K562 (cell line): ENCODE measurements at regions not wholly inside any gene's neighbourhood (a gene's known extent, or its start where the extent isn't known, plus 50 kb on each side); places are given as distances from the start of the nearest gene placed in this dataset.

ENCODE experiments used
- ATAC-seq: fragments of 200-7000 bp; cut with Tn5 transposase; 3 replicates; pipeline ENCODE4 v1.9.1; 2020; ENCODE audit warnings: moderate library complexity
- BruUV-seq: library from RNA; stranded (reverse); fragments of 400-500 nt; replicated peaks from 2 replicates; lab custom pipeline; 2021; lab: Mats Ljungman, UMichigan
- CTCF ChIA-PET: fragments of 300-600 bp; formaldehyde crosslinking; extraction: SDS; loops from one replicate; lab custom pipeline; 2021; ENCODE audit warnings: low intra/inter-chr PET ratio; lab: Yijun Ruan, JAX
- POLR2A ChIA-PET: fragments of 300-600, 350-650 bp; sonication (Branson Sonifier 250); formaldehyde crosslinking; extraction: SDS; loops from one replicate; lab custom pipeline; 2021; ENCODE audit warnings: antibody characterized with exemption, inconsistent platforms; lab: Yijun Ruan, JAX
- DNase-seq, 4 experiments: peaks; one replicate each; pipeline versions ENCODE4 v3.0.0 to v3.0.0-alpha.2; 2011 to 2018; ENCODE audit warnings: low spot score in 3 of 4, mixed read lengths in 3 of 4; ENCODE audit errors: extremely low read depth in 1 of 4
- FAIRE-seq: peaks from 2 replicates; lab custom pipeline; 2011; peaks lifted over from hg19 to GRCh38; lab: Jason Lieb, UNC
- H2AFZ ChIP-seq: 2 replicates; pipeline ENCODE4 v1.6.0; 2011; ENCODE audit warnings: low read depth, low read length, control low read depth, inconsistent platforms
- H3K27ac ChIP-seq: fragments of 200-600 bp; 3 replicates; pipeline ENCODE4 v1.8.0; 2011; ENCODE audit warnings: low read depth, mild to moderate bottlenecking, control low read depth, inconsistent platforms, low read length, moderate library complexity, mixed read lengths; ENCODE audit errors: extremely low read depth
- H3K27me3 ChIP-seq, 2 experiments: fragments of 300-600 bp in 1 of 2; 2 replicates in 1 of 2; 3 replicates in 1 of 2; pipeline versions ENCODE4 v1.6.0 to v1.8.0; 2011; ENCODE audit warnings: inconsistent platforms in 2 of 2, low read length in 2 of 2, mild to moderate bottlenecking in 1 of 2, mixed read lengths in 1 of 2, moderate library complexity in 1 of 2; ENCODE audit not compliant: control insufficient read depth in 2 of 2, insufficient read depth in 2 of 2
- H3K36me3 ChIP-seq: fragments of 300-600 bp; 3 replicates; pipeline ENCODE4 v1.8.0; 2011; ENCODE audit warnings: mild to moderate bottlenecking, low read length, inconsistent platforms; ENCODE audit not compliant: control insufficient read depth, insufficient read depth
- H3K4me1 ChIP-seq, 2 experiments: fragments of 200-600 bp in 1 of 2; replicated peaks in 1 of 2; 2 replicates in 1 of 2; 3 replicates in 1 of 2; pipeline versions ENCODE4 v1.5.1 to v1.8.0; 2011; ENCODE audit warnings: inconsistent platforms in 2 of 2, low read length in 2 of 2, mild to moderate bottlenecking in 1 of 2, mixed read lengths in 1 of 2, moderate library complexity in 1 of 2; ENCODE audit not compliant: control insufficient read depth in 2 of 2, insufficient read depth in 2 of 2
- H3K4me2 ChIP-seq: 2 replicates; pipeline ENCODE4 v1.6.1; 2011; ENCODE audit warnings: low read length, control low read depth, inconsistent platforms, mixed read lengths; ENCODE audit not compliant: insufficient read depth
- H3K4me3 ChIP-seq: fragments of 200-600 bp; sonication (generic), shearing (Covaris generic); 2 replicates; pipeline ENCODE4 v1.5.1; 2016; ENCODE audit warnings: control low read depth, inconsistent platforms
- H3K79me2 ChIP-seq: fragments of 200-600 bp; 3 replicates; pipeline ENCODE4 v1.8.0; 2011; ENCODE audit warnings: low read length, inconsistent platforms; ENCODE audit not compliant: control insufficient read depth, insufficient read depth
- H3K9ac ChIP-seq, 2 experiments: 2 replicates each; pipeline versions ENCODE4 v1.6.0 to v1.6.1; 2011; ENCODE audit warnings: low read depth in 2 of 2, low read length in 2 of 2, control low read depth in 1 of 2, inconsistent platforms in 1 of 2, mild to moderate bottlenecking in 1 of 2, mixed read lengths in 1 of 2; ENCODE audit not compliant: insufficient read depth in 1 of 2
- H3K9me1 ChIP-seq: one replicate; pipeline ENCODE4 v1.6.0; 2011; ENCODE audit warnings: inconsistent platforms, mild to moderate bottlenecking, low read length, moderate library complexity; ENCODE audit not compliant: control insufficient read depth, insufficient read depth
- H3K9me3 ChIP-seq: replicated peaks from 2 replicates; pipeline ENCODE4 v1.5.1; 2011; ENCODE audit warnings: low read depth, low read length, inconsistent platforms; ENCODE audit not compliant: control insufficient read depth, insufficient read depth
- H4K20me1 ChIP-seq: replicated peaks from 2 replicates; pipeline ENCODE4 v1.6.1; 2011; ENCODE audit warnings: low read length, inconsistent platforms, mixed read lengths; ENCODE audit not compliant: control insufficient read depth, insufficient read depth
- BRCA1 ChIP-seq, 2 experiments: fragments of 450-650 bp in 1 of 2; sonication (generic) in 1 of 2; formaldehyde crosslinking in 1 of 2; IDR thresholded peaks; 2 replicates each; pipeline versions ENCODE4 v1.5.0 to v1.6.1; 2017 to 2020; ENCODE audit warnings: mild to moderate bottlenecking in 1 of 2, missing genetic modification reagents in 1 of 2
- E2F5 ChIP-seq: sonication (generic); formaldehyde crosslinking; IDR thresholded peaks from 2 replicates; pipeline ENCODE4 v1.8.0; 2022; ENCODE audit warnings: mild to moderate bottlenecking, missing genetic modification reagents
- KLF6 ChIP-seq: fragments of 250-450 bp; sonication (Bioruptor Pico); IDR thresholded peaks from 2 replicates; pipeline ENCODE4 v1.4.0; 2020; ENCODE audit warnings: mild to moderate bottlenecking, moderate library complexity, borderline replicate concordance
- NR4A1 ChIP-seq, 2 experiments: fragments of 250-450 bp in 1 of 2; fragments of 450-650 bp in 1 of 2; sonication (Bioruptor Pico) in 1 of 2; IDR thresholded peaks; 2 replicates each; pipeline versions ENCODE4 v1.4.0 to v1.6.1; 2016 to 2020; ENCODE audit warnings: mild to moderate bottlenecking in 2 of 2, missing compliant biosample characterization in 1 of 2, missing genetic modification characterization in 1 of 2, moderate library complexity in 1 of 2
- POLR3A ChIP-seq: IDR thresholded peaks from 2 replicates; pipeline ENCODE4 v1.6.1; 2011; ENCODE audit warnings: borderline replicate concordance, mild to moderate bottlenecking, moderate library complexity; ENCODE audit not compliant: insufficient read length, insufficient read depth; ENCODE audit errors: extremely low read depth
- RCOR1 ChIP-seq, 2 experiments: IDR thresholded peaks; 2 replicates each; pipeline ENCODE4 v1.6.1; 2012; ENCODE audit warnings: low read depth in 2 of 2, low read length in 2 of 2, borderline replicate concordance in 1 of 2, improper control_type of control experiment in 1 of 2
- ZBTB43 ChIP-seq: sonication (generic); formaldehyde crosslinking; IDR thresholded peaks from 2 replicates; pipeline ENCODE4 v1.8.0; 2023; ENCODE audit warnings: mild to moderate bottlenecking, missing genetic modification reagents
- WGBS: fragments of 100-300 bp; shearing (Covaris generic); methylation state at CpG from one replicate; pipeline ENCODE4 v1.1.6; 2016; ENCODE audit warnings: low coverage, mixed read lengths; ENCODE audit not compliant: insufficient coverage; ENCODE audit errors: missing lambda C conversion rate; 5-methylcytosine and 5-hydroxymethylcytosine counted together
- in situ Hi-C: fragments of 300-500 bp; cut with MboI; formaldehyde crosslinking; loops from 4 replicates; pipeline ENCODE4 v1.15.0; 2018; ENCODE audit warnings: inconsistent platforms, mixed read lengths
- intact Hi-C: fragments of 100-400 bp; cut with micrococcal nuclease; formaldehyde crosslinking; loops from 2 replicates; pipeline ENCODE4 v1.14.2; 2022

GRCh38 chr4:188295899-188296298 lies 156.7 kb downstream of the TRIML1 start:
- Histone ChIP-seq H3K9me3 (no peaks in the 10 kb centered on the region), H3K79me2 (no peaks in the 10 kb centered on the region), H3K4me2 (no peak overlapping the region), H3K4me3 (no peak overlapping the region), H4K20me1 (no peaks in the 10 kb centered on the region; the same call in 1 of the 2 replicates), H3K9me1 (no peaks in the 10 kb centered on the region), H3K4me1 (no peaks in the 10 kb centered on the region), H3K27me3 (no peaks in the 10 kb centered on the region), H2AFZ (no peak overlapping the region), H3K36me3 (no peaks in the 10 kb centered on the region), H3K9ac (no peak overlapping the region), H3K27ac (no peak overlapping the region)
- ATAC-seq (no peak), DNase-seq (no peak), FAIRE-seq (no peak)
- ChIA-PET POLR2A (no interaction called here), CTCF (interaction anchor here (0.7 kb wide), 1 partner anchor 363 kb away, joined by 3 read pairs; no protein-coding TSS in a partner anchor)
- TF ChIP-seq BRCA1 (IDR thresholded peaks at IDR 0.05) (no peak), BRCA1 (CRISPR knock-in tag; IDR thresholded peaks at IDR 0.05) (no peak), E2F5 (CRISPR knock-in tag) (no peak), KLF6 (CRISPR knock-in tag) (no peak), NR4A1 (CRISPR knock-in tag; IDR thresholded peaks at IDR 0.05) (no peak), NR4A1 (tag; IDR thresholded peaks at IDR 0.05) (no peak), RCOR1 (IDR thresholded peaks at IDR 0.05; ENCODE audit: borderline replicate concordance in 1 of 2, low read depth in 2 of 2, low read length in 2 of 2) (no peak), ZBTB43 (CRISPR knock-in tag) (no peak), POLR3A (no peak)
- in situ Hi-C loops (no loop called here), intact Hi-C loops (no loop called here)
- no TSS peak for BruUV-seq
- WGBS: 0% methylated on average over 1 of the region's 1 CpG
